HepG2 (cell line): ENCODE measurements at regions not wholly inside any gene's neighbourhood (a gene's known extent, or its start where the extent isn't known, plus 50 kb on each side); places are given as distances from the start of the nearest gene placed in this dataset.

Source experiments
- ARHGAP35 ChIP-seq: sonication (generic); formaldehyde crosslinking; IDR thresholded peaks from 2 replicates; pipeline ENCODE4 v1.9.0; 2022; ENCODE audit warnings: mild to moderate bottlenecking, inconsistent platforms, moderate library complexity, missing genetic modification reagents, borderline replicate concordance
- CBX1 ChIP-seq: IDR thresholded peaks from one replicate; pipeline ENCODE4 v1.6.1; 2016; ENCODE audit warnings: antibody characterized with exemption, low read depth
- DNMT1 ChIP-seq: sonication (generic); formaldehyde crosslinking; IDR thresholded peaks from 2 replicates; pipeline ENCODE4 v1.5.1; 2020; ENCODE audit warnings: mild to moderate bottlenecking, missing genetic modification reagents
- ELF4 ChIP-seq: sonication (generic); formaldehyde crosslinking; IDR thresholded peaks from 2 replicates; pipeline ENCODE4 v1.5.0; 2020; ENCODE audit warnings: missing genetic modification reagents, mild to moderate bottlenecking, moderate library complexity, borderline replicate concordance
- ELK4 ChIP-seq: sonication (generic); formaldehyde crosslinking; IDR thresholded peaks from 2 replicates; pipeline ENCODE4 v1.9.0; 2021; ENCODE audit warnings: missing genetic modification reagents, borderline replicate concordance
- EP300 ChIP-seq, 3 experiments: sonication (generic) in 1 of 3; formaldehyde crosslinking in 1 of 3; IDR thresholded peaks; 2 replicates each; pipeline versions ENCODE4 v1.5.1 to v1.6.1; 2011 to 2020; ENCODE audit warnings: low read depth in 2 of 3, low read length in 2 of 3, borderline replicate concordance in 1 of 3, improper control_type of control experiment in 1 of 3, mild to moderate bottlenecking in 1 of 3, missing genetic modification reagents in 1 of 3, moderate library complexity in 1 of 3
- FOXK1 ChIP-seq: sonication (generic); formaldehyde crosslinking; IDR thresholded peaks from 2 replicates; pipeline ENCODE4 v1.4.0; 2020; ENCODE audit warnings: low read depth, missing genetic modification reagents, borderline replicate concordance
- GFI1 ChIP-seq: sonication (generic); formaldehyde crosslinking; IDR thresholded peaks from 2 replicates; pipeline ENCODE4 v1.5.0; 2020; ENCODE audit warnings: missing genetic modification reagents, mild to moderate bottlenecking, borderline replicate concordance
- HMG20A ChIP-seq: IDR thresholded peaks from 2 replicates; pipeline ENCODE4 v1.6.1; 2016; ENCODE audit warnings: borderline replicate concordance
- KLF15 ChIP-seq: sonication (generic); formaldehyde crosslinking; IDR thresholded peaks from 2 replicates; pipeline ENCODE4 v1.8.1; 2023; ENCODE audit warnings: borderline replicate concordance, mild to moderate bottlenecking, inconsistent platforms, missing genetic modification reagents, mixed read lengths
- NKX3-1 ChIP-seq: sonication (generic); formaldehyde crosslinking; IDR thresholded peaks from 2 replicates; pipeline ENCODE4 v1.5.0; 2020; ENCODE audit warnings: missing genetic modification reagents
- PCBP2 ChIP-seq: fragments of 200-400 bp; formaldehyde crosslinking; optimal IDR thresholded peaks from 2 replicates; pipeline ENCODE3; 2018; ENCODE audit warnings: low read length, low read depth; ENCODE audit not compliant: poor library complexity, severe bottlenecking
- RAD51 ChIP-seq: fragments of 450-650 bp; IDR thresholded peaks from 2 replicates; pipeline ENCODE4 v1.6.1; 2016; ENCODE audit warnings: borderline replicate concordance
- SETDB1 ChIP-seq: sonication (generic); formaldehyde crosslinking; IDR thresholded peaks from 2 replicates; pipeline ENCODE4 v1.5.1; 2020; ENCODE audit warnings: missing genetic modification reagents, mild to moderate bottlenecking, borderline replicate concordance
- SNAPC2 ChIP-seq: sonication (generic); formaldehyde crosslinking; IDR thresholded peaks from 2 replicates; pipeline ENCODE4 v1.8.1; 2022; ENCODE audit warnings: mild to moderate bottlenecking, missing genetic modification reagents
- SUZ12 ChIP-seq: fragments of 150-350 bp; IDR thresholded peaks from 2 replicates; pipeline ENCODE4 v1.6.1; 2014; ENCODE audit warnings: low read depth, low read length
- TAF1 ChIP-seq: sonication (generic); formaldehyde crosslinking; IDR thresholded peaks from 2 replicates; pipeline ENCODE4 v1.4.0; 2020; ENCODE audit warnings: missing genetic modification reagents
- ZBTB26 ChIP-seq: IDR thresholded peaks from 2 replicates; pipeline ENCODE4 v1.6.1; 2016; ENCODE audit warnings: missing compliant biosample characterization, missing genetic modification reagents, borderline replicate concordance
- ZHX1 ChIP-seq: sonication (generic); formaldehyde crosslinking; IDR thresholded peaks from 2 replicates; pipeline ENCODE4 v1.8.1; 2022; ENCODE audit warnings: low read depth, mild to moderate bottlenecking, missing genetic modification reagents
- ZNF205 ChIP-seq: IDR thresholded peaks from 2 replicates; pipeline ENCODE4 v1.6.1; 2018; ENCODE audit warnings: missing biosample characterization, missing genetic modification reagents
- ZNF343 ChIP-seq: sonication (generic); formaldehyde crosslinking; IDR thresholded peaks from 2 replicates; pipeline ENCODE4 v1.4.0; 2020; ENCODE audit warnings: mild to moderate bottlenecking, missing genetic modification reagents
- ZNF383 ChIP-seq: sonication (generic); formaldehyde crosslinking; IDR thresholded peaks from 2 replicates; pipeline ENCODE4 v1.4.0; 2020; ENCODE audit warnings: missing genetic modification reagents, mild to moderate bottlenecking, borderline replicate concordance
- ZNF547 ChIP-seq: sonication (generic); formaldehyde crosslinking; IDR thresholded peaks from 2 replicates; pipeline ENCODE4 v1.5.1; 2020; ENCODE audit warnings: mild to moderate bottlenecking, missing genetic modification reagents
- ZNF563 ChIP-seq: sonication (generic); formaldehyde crosslinking; IDR thresholded peaks from 2 replicates; pipeline ENCODE4 v1.8.0; 2022; ENCODE audit warnings: mild to moderate bottlenecking, moderate library complexity, missing genetic modification reagents
- ZNF564 ChIP-seq: sonication (generic); formaldehyde crosslinking; IDR thresholded peaks from 2 replicates; pipeline ENCODE4 v1.8.1; 2023; ENCODE audit warnings: mild to moderate bottlenecking, missing genetic modification reagents
- ZSCAN30 ChIP-seq: sonication (generic); formaldehyde crosslinking; IDR thresholded peaks from 2 replicates; pipeline ENCODE4 v1.5.0; 2020; ENCODE audit warnings: mild to moderate bottlenecking, missing genetic modification reagents
- TF ChIP-seq, protein P1 (sequence below): sonication (generic); formaldehyde crosslinking; IDR thresholded peaks from 2 replicates; pipeline ENCODE4 v1.4.0; 2020; ENCODE audit warnings: mild to moderate bottlenecking, low read depth, missing genetic modification reagents

DNA sequence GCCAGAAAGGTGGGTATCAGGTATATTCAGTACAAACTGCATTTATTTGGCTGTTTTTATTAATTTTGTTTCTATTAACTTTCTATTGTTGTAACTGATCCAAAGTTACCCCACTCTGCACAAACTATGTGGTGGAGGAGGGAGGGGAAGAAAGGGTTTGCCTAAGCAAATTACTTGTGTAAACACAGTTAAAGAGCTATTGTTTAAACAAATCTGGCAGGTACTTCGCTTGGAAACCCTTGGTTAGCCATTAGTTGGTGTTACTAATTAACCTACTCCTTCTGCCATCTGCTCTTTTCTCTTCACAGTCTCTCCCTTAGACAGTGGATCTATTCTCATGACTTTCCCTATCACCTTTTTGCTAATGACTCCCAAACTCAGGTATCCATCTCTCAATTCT is 328.4 kb upstream of the NECTIN3 start (continued):
- TF ChIP-seq HMG20A (CRISPR knock-in tag) (peak; percentile 96), ZHX1 (CRISPR knock-in tag) (no peak), NKX3-1 (peak; percentile 76; the same call in 1 of the 2 replicates), SETDB1 (no peak), ZNF383 (CRISPR knock-in tag) (no peak), ELF4 (no peak), KLF15 (no peak), SUZ12 (no peak), GFI1 (CRISPR knock-in tag) (peak; percentile 98), ZBTB26 (CRISPR knock-in tag) (no peak), EP300 (IDR thresholded peaks at IDR 0.05; ENCODE audit: low read depth in 2 of 2, low read length in 2 of 2) (peak in 1 of 2 experiments; percentile 86; a peak in 2 of 4 replicates), EP300 (CRISPR knock-in tag; IDR thresholded peaks at IDR 0.05; ENCODE audit: borderline replicate concordance) (no peak), ZNF547 (CRISPR knock-in tag) (no peak), SNAPC2 (CRISPR knock-in tag) (no peak), FOXK1 (CRISPR knock-in tag) (peak; percentile 47; the same call in 1 of the 2 replicates), ZNF205 (CRISPR knock-in tag) (0 out of 2 replicates have a peak, but pooled peaks have one; percentile 34), DNMT1 (CRISPR knock-in tag) (no peak), PCBP2 (no peak), ZNF563 (CRISPR knock-in tag) (no peak), ZSCAN30 (CRISPR knock-in tag) (no peak), RAD51 (no peak), ZNF564 (CRISPR knock-in tag) (no peak), TAF1 (CRISPR knock-in tag) (no peak), ZNF343 (CRISPR knock-in tag) (no peak), ELK4 (CRISPR knock-in tag) (no peak), CBX1 (no peak), ARHGAP35 (no peak)
- TF ChIP-seq, protein P1, sequence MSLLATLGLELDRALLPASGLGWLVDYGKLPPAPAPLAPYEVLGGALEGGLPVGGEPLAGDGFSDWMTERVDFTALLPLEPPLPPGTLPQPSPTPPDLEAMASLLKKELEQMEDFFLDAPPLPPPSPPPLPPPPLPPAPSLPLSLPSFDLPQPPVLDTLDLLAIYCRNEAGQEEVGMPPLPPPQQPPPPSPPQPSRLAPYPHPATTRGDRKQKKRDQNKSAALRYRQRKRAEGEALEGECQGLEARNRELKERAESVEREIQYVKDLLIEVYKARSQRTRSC = no peak
